RWPE2 (cell line): ENCODE measurements at regions not wholly inside any gene's neighbourhood (a gene's known extent, or its start where the extent isn't known, plus 50 kb on each side); places are given as distances from the start of the nearest gene placed in this dataset.

ENCODE experiments used
- ATAC-seq: fragments of 200-7000 bp; cut with Tn5 transposase; 3 replicates; pipeline ENCODE4 v1.9.1; 2021; ENCODE audit warnings: low read depth
- DNase-seq: peaks from one replicate; pipeline ENCODE4 v3.0.0-alpha.2; 2020; ENCODE audit warnings: low spot score
- H3K27ac ChIP-seq: fragments of 450-650 bp; 2 replicates; pipeline ENCODE4 v1.5.1; 2017; ENCODE audit warnings: mild to moderate bottlenecking; ENCODE audit not compliant: poor library complexity, severe bottlenecking
- H3K27me3 ChIP-seq: fragments of 250-450 bp; sonication (Bioruptor Pico); 2 replicates; pipeline ENCODE4 v1.5.1; 2021; ENCODE audit warnings: mild to moderate bottlenecking, moderate library complexity; ENCODE audit not compliant: insufficient read depth, poor library complexity, severe bottlenecking
- H3K36me3 ChIP-seq: fragments of 250-450 bp; sonication (Bioruptor Pico); 2 replicates; pipeline ENCODE4 v1.5.1; 2020; ENCODE audit warnings: low read depth, mild to moderate bottlenecking, moderate library complexity
- H3K4me1 ChIP-seq: fragments of 250-450 bp; sonication (Bioruptor Pico); 2 replicates; pipeline ENCODE4 v1.5.1; 2021; ENCODE audit warnings: mild to moderate bottlenecking, moderate library complexity; ENCODE audit not compliant: insufficient read depth, poor library complexity, severe bottlenecking
- H3K4me3 ChIP-seq: fragments of 250-450 bp; sonication (Bioruptor Pico); 2 replicates; pipeline ENCODE4 v1.5.1; 2021; ENCODE audit warnings: mild to moderate bottlenecking, moderate library complexity; ENCODE audit not compliant: severe bottlenecking
- H3K9me3 ChIP-seq: fragments of 250-450 bp; sonication (Bioruptor Pico); 2 replicates; pipeline ENCODE4 v1.5.1; 2021; ENCODE audit warnings: mild to moderate bottlenecking, moderate library complexity; ENCODE audit not compliant: severe bottlenecking
- CTCF ChIP-seq: fragments of 450-650 bp; IDR thresholded peaks from one replicate; pipeline ENCODE4 v1.5.1; 2017; ENCODE audit warnings: mild to moderate bottlenecking, moderate library complexity; ENCODE audit not compliant: poor library complexity, severe bottlenecking

GRCh38 chr2:8573234-8573941 lies 108.5 kb upstream of the ID2 start:
- no peak overlapping the region for H3K4me3 ChIP-seq
- no peaks in the 10 kb centered on the region for H3K36me3 ChIP-seq
- H3K27ac ChIP-seq = no peak overlapping the region
- no peaks in the 10 kb centered on the region for H3K4me1 ChIP-seq
- DNase-seq (no peak), ATAC-seq (no peak)
- H3K9me3 ChIP-seq = no peaks in the 10 kb centered on the region
- TF ChIP-seq CTCF = no peak
- H3K27me3 ChIP-seq = no peaks in the 10 kb centered on the region

- Histone ChIP-seq H3K4me1 (no peaks in the 10 kb centered on the region), H3K27me3 (no peaks in the 10 kb centered on the region), H3K27ac (no peak overlapping the region), H3K9me3 (no peaks in the 10 kb centered on the region), H3K4me3 (no peak overlapping the region), H3K36me3 (no peaks in the 10 kb centered on the region)
- DNase-seq = no peak
- TF ChIP-seq CTCF = no peak
- ATAC-seq = no peak
These were observed 108.0 kb upstream of the ID2 start for GRCh38 chr2:8573942-8574195.

- TF ChIP-seq CTCF = no peak
- H3K27me3 ChIP-seq = no peaks in the 10 kb centered on the region
- H3K27ac ChIP-seq = no peak overlapping the region
- H3K36me3 ChIP-seq = no peaks in the 10 kb centered on the region
- H3K4me3 ChIP-seq = no peak overlapping the region
- ATAC-seq = no peak
- H3K4me1 ChIP-seq = no peaks in the 10 kb centered on the region
- no peaks in the 10 kb centered on the region for H3K9me3 ChIP-seq
- DNase-seq = no peak
These were observed 107.4 kb upstream of the ID2 start for GRCh38 chr2:8574196-8575037.

- H3K36me3 ChIP-seq = no peaks in the 10 kb centered on the region
- no peaks in the 10 kb centered on the region for H3K9me3 ChIP-seq
- ATAC-seq (no peak), DNase-seq (no peak)
- TF ChIP-seq CTCF = no peak
- no peak overlapping the region for H3K27ac ChIP-seq
- H3K4me3 ChIP-seq = no peak overlapping the region
- H3K27me3 ChIP-seq = no peaks in the 10 kb centered on the region
- H3K4me1 ChIP-seq = no peaks in the 10 kb centered on the region
These were observed 106.6 kb upstream of the ID2 start for GRCh38 chr2:8575038-8575833.
